BJ (cell line): ENCODE measurements at regions not wholly inside any gene's neighbourhood (a gene's known extent, or its start where the extent isn't known, plus 50 kb on each side); places are given as distances from the start of the nearest gene placed in this dataset.

Experiments
- CTCF ChIA-PET: fragments of 350-600 bp; formaldehyde crosslinking; extraction: SDS; loops from one replicate; lab custom pipeline; 2021; ENCODE audit warnings: antibody characterized with exemption, inconsistent platforms; lab: Yijun Ruan, JAX
- POLR2A ChIA-PET: fragments of 300-600 bp; sonication (Branson Sonifier 250); formaldehyde crosslinking; extraction: SDS; loops from one replicate; lab custom pipeline; 2021; ENCODE audit warnings: antibody characterized with exemption; lab: Charles Lee
- DNase-seq: peaks from one replicate; pipeline ENCODE4 v3.0.0-alpha.2; 2011; ENCODE audit warnings: low read depth
- H3K27me3 ChIP-seq: 2 replicates; pipeline ENCODE4 v1.6.0; 2011; ENCODE audit warnings: low read length; ENCODE audit not compliant: control insufficient read depth, insufficient read depth
- H3K36me3 ChIP-seq: 2 replicates; pipeline ENCODE4 v1.5.1; 2011; ENCODE audit warnings: low read length; ENCODE audit not compliant: control insufficient read depth, insufficient read depth
- H3K4me3 ChIP-seq: 2 replicates; pipeline ENCODE4 v1.5.1; 2011; ENCODE audit warnings: low read depth, mild to moderate bottlenecking, control low read depth, low read length
- TF ChIP-seq, protein P1 (sequence below): IDR thresholded peaks from 2 replicates; pipeline ENCODE4 v1.5.1; 2011; ENCODE audit warnings: low read depth, mild to moderate bottlenecking, control low read depth, inconsistent platforms, low read length, moderate library complexity; ENCODE audit not compliant: insufficient read depth

DNA sequence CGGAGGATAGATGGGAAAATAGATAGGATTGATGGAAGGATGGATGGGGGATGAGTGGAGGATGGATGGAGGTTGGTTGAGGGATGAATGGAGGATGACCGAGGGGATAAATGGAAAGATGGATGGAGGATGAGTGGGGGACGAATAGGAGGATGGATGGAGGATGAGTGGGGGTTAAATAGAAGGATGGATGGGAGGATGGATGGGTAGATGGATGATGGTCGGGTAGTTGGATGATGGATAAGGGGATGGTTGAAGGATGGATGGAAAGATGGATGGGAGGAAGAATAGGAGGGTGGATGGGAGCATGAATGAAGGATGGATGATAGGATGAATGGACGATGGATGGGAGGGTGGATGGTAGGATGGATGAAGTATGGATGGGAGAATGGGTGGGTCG is 219.3 kb upstream of the IER5L start:
- POLR2A ChIA-PET = no interaction called here
- peaks cover 6% of the 10 kb centered on the region; the same call in 1 of the 2 replicates for H3K27me3 ChIP-seq
- no peak overlapping the region for H3K4me3 ChIP-seq
- CTCF ChIA-PET = no interaction called here
- TF ChIP-seq, protein P1, sequence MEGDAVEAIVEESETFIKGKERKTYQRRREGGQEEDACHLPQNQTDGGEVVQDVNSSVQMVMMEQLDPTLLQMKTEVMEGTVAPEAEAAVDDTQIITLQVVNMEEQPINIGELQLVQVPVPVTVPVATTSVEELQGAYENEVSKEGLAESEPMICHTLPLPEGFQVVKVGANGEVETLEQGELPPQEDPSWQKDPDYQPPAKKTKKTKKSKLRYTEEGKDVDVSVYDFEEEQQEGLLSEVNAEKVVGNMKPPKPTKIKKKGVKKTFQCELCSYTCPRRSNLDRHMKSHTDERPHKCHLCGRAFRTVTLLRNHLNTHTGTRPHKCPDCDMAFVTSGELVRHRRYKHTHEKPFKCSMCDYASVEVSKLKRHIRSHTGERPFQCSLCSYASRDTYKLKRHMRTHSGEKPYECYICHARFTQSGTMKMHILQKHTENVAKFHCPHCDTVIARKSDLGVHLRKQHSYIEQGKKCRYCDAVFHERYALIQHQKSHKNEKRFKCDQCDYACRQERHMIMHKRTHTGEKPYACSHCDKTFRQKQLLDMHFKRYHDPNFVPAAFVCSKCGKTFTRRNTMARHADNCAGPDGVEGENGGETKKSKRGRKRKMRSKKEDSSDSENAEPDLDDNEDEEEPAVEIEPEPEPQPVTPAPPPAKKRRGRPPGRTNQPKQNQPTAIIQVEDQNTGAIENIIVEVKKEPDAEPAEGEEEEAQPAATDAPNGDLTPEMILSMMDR = no peak
- H3K36me3 ChIP-seq = no peaks in the 10 kb centered on the region
- no peak for DNase-seq

DNA sequence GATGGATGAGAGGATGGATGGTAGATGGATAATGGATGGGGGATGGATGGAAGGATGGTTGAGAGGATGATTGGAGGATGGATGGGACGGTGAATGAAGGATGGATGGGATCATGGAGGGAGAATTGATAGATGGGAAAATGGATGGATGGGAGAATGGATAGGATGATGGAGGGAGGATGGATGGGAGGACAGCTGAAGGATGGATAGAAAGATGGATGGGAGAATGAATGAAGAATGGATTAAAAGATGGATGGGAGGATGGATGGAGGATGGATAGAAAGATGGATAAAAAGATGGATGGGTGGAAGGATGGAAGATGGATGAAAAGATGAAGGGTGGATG is 218.3 kb upstream of the IER5L start:
- Histone ChIP-seq H3K36me3 (no peaks in the 10 kb centered on the region), H3K27me3 (peaks cover 6% of the 10 kb centered on the region; the same call in 1 of the 2 replicates), H3K4me3 (no peak overlapping the region)
- ChIA-PET CTCF (no interaction called here), POLR2A (no interaction called here)
- no peak for DNase-seq
- TF ChIP-seq, protein P1 = no peak

DNA sequence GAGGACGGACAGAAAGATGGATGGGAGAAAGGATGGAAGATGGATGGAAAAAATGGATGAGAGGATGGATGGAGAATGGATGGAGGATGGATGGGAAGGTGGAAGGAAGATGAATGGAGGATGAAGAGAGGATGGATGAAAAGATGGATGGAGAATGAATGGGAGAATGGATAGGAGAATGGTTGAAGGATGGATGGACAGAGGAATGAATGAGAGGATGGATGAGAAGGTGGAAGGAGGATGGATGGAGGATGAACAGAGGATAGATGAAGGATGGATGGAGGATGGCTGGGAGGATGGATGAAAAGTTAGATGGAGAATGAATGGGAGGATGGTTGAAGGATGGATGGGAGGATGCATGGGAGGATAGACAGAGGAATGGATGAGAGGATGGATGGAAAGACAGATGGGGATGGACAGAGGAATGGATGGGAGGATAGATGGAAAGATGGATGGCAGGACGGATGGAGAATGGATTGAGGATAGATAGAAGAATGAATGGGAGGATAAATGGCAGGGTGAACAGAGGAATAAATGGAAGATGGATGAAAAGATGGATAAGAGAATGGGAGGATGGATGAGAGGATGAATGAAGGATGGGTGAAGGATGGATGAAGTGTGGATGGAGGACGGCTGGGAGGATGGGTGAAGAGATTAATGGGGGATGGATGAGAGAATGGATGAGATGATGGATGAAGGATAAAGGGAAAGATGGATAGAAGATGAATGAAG is 217.7 kb upstream of the IER5L start:
- CTCF ChIA-PET = no interaction called here
- H3K27me3 ChIP-seq = peaks cover 6% of the 10 kb centered on the region; the same call in 1 of the 2 replicates
- DNase-seq = no peak
- no peak overlapping the region for H3K4me3 ChIP-seq
- H3K36me3 ChIP-seq = no peaks in the 10 kb centered on the region
- TF ChIP-seq, protein P1 = no peak
- POLR2A ChIA-PET = no interaction called here

DNA sequence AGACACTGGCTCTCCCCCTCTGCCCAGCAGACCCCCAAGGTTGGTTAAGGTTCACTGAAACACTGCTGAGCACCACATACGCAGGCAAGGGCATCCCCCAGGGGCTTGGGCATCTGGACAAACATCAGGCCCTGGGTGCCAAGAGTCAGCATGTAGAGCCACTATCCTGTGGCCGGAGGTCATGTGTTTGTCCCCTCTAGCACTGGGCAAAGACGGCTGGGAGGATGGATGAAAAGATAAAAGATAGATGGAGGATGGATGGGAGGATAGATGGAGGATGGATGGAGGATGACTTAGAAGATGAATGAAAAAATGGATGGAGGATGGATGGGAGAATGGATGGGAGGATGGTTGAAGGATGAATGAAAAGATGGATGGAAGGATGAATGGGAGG is 216.8 kb upstream of the IER5L start:
- TF ChIP-seq, protein P1 = no peak
- Histone ChIP-seq H3K4me3 (no peak overlapping the region), H3K27me3 (peaks cover 6% of the 10 kb centered on the region; the same call in 1 of the 2 replicates), H3K36me3 (no peaks in the 10 kb centered on the region)
- no peak for DNase-seq
- POLR2A ChIA-PET = no interaction called here
- CTCF ChIA-PET = no interaction called here

DNA sequence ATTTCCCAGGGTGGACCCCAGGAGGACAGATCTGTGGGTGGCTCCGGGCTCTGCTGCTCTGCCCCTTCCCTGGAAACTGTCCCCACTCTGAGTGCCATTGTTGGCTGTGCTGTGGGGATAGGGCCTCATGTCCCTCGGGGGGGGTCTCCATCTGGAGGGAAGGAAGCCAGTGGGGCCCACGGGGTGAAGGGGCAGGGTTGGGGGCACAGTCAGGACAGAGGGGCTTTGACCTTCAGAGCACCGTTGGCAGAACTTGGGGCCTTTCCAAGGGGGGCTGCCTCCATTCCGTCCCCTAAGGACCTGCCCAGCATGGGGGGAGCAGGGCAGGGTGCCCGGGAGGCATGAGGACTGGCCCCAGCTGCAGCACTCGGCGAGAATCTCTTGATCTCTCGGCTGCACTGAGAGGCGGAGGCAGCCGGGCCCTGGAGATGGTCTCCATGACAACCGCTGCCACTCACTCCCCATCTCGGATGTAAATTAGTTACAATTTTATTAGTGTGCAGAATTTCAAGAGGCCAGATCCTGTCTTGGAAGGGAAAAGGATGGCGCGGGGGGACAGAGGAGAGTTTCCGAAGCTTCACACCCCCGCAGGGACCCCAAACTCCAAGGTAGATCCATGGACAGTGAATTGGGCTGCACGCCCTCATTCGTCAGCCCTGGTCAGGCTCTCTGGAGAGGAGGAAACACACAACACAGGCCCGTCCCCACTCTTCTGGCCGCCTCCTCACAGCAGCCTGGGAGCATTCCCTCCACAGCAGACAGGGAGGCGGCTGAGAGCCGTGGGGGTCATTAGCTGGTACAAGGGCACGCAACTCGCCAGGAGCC is 216.2 kb upstream of the IER5L start:
- POLR2A ChIA-PET = no interaction called here
- no peaks in the 10 kb centered on the region for H3K36me3 ChIP-seq
- CTCF ChIA-PET = interaction anchor here (1.6 kb wide), 1 partner anchor 8 kb away, joined by 4 read pairs; no protein-coding TSS in a partner anchor
- H3K27me3 ChIP-seq = peaks cover 6% of the 10 kb centered on the region; the same call in 1 of the 2 replicates
- H3K4me3 ChIP-seq = no peak overlapping the region
- no peak for DNase-seq
- TF ChIP-seq, protein P1 = no peak
